CD14-positive monocyte (primary cell): ENCODE measurements at regions not wholly inside any gene's neighbourhood (a gene's known extent, or its start where the extent isn't known, plus 50 kb on each side); places are given as distances from the start of the nearest gene placed in this dataset.

Experiments used
- DNase-seq, 3 donors: peaks; one replicate each; pipeline ENCODE4 v3.0.0-alpha.2; 2011 to 2022
- H2AFZ ChIP-seq: 2 replicates; pipeline ENCODE4 v1.6.0; 2012; ENCODE audit warnings: mild to moderate bottlenecking, low read depth, low read length, inconsistent platforms; ENCODE audit not compliant: insufficient read depth, poor library complexity, severe bottlenecking
- H3K27ac ChIP-seq, 2 donors: 1 replicate in 1 of 2; 2 replicates in 1 of 2; pipeline ENCODE4 v1.5.1; 2012 to 2013; ENCODE audit warnings: low read length in 2 of 2, control low read depth in 1 of 2, inconsistent platforms in 1 of 2, low read depth in 1 of 2, mild to moderate bottlenecking in 1 of 2
- H3K27me3 ChIP-seq, 2 donors: one replicate each; pipeline versions ENCODE4 v1.6.0 to v1.6.1; 2011 to 2013; ENCODE audit warnings: low read length in 2 of 2; ENCODE audit not compliant: control insufficient read depth in 2 of 2, insufficient read depth in 2 of 2
- H3K36me3 ChIP-seq, 2 donors: replicated peaks in 1 of 2; 1 replicate in 1 of 2; 2 replicates in 1 of 2; pipeline versions ENCODE4 v1.5.1 to v1.6.1; 2012 to 2013; ENCODE audit warnings: low read length in 2 of 2, control low read depth in 1 of 2, inconsistent platforms in 1 of 2, mild to moderate bottlenecking in 1 of 2; ENCODE audit not compliant: insufficient read depth in 2 of 2, control insufficient read depth in 1 of 2
- H3K4me1 ChIP-seq, 2 donors: 1 replicate in 1 of 2; 2 replicates in 1 of 2; pipeline versions ENCODE4 v1.5.1 to v1.6.1; 2012 to 2013; ENCODE audit warnings: low read length in 2 of 2, control low read depth in 1 of 2, inconsistent platforms in 1 of 2, mild to moderate bottlenecking in 1 of 2, moderate library complexity in 1 of 2; ENCODE audit not compliant: insufficient read depth in 2 of 2, control insufficient read depth in 1 of 2
- H3K4me2 ChIP-seq: replicated peaks from 2 replicates; pipeline ENCODE3; 2012; ENCODE audit warnings: low read length, moderate library complexity, mild to moderate bottlenecking; ENCODE audit not compliant: poor library complexity, severe bottlenecking; ENCODE audit errors: extremely low read depth
- H3K4me3 ChIP-seq, 3 experiments: fragments of 200-600 bp in 1 of 3; sonication (generic) in 1 of 3; replicated peaks in 1 of 3; 1 replicate in 2 of 3; 2 replicates in 1 of 3; pipeline ENCODE4 v1.5.1; 2011 to 2013; ENCODE audit warnings: low read length in 3 of 3, mild to moderate bottlenecking in 3 of 3, control low read depth in 2 of 3, low read depth in 2 of 3, inconsistent platforms in 1 of 3, moderate library complexity in 1 of 3
- H3K79me2 ChIP-seq: 2 replicates; pipeline ENCODE4 v1.6.0; 2012; ENCODE audit warnings: mild to moderate bottlenecking, control low read depth, inconsistent platforms, low read length, moderate library complexity; ENCODE audit not compliant: insufficient read depth
- H3K9ac ChIP-seq: 2 replicates; pipeline ENCODE4 v1.6.0; 2017; ENCODE audit warnings: low read length, mild to moderate bottlenecking; ENCODE audit not compliant: insufficient read depth, poor library complexity, severe bottlenecking
- H3K9me3 ChIP-seq, 2 donors: replicated peaks in 1 of 2; 1 replicate in 1 of 2; 2 replicates in 1 of 2; pipeline versions ENCODE4 v1.5.1 to v1.6.1; 2012 to 2013; ENCODE audit warnings: low read length in 2 of 2, control low read depth in 1 of 2; ENCODE audit not compliant: control insufficient read depth in 1 of 2, insufficient read depth in 1 of 2
- H4K20me1 ChIP-seq: 2 replicates; pipeline ENCODE4 v1.6.0; 2012; ENCODE audit warnings: mild to moderate bottlenecking, low read length, control low read depth, moderate library complexity; ENCODE audit not compliant: insufficient read depth
- H3K27ac Mint-ChIP-seq, 7 donors: one replicate each; pipeline ENCODE4 v1.8.0; 2020; ENCODE audit warnings: mild to moderate bottlenecking in 7 of 7, mixed read lengths in 7 of 7, moderate library complexity in 6 of 7, inconsistent platforms in 2 of 7
- H3K27me3 Mint-ChIP-seq, 3 donors: one replicate each; pipeline ENCODE4 v1.8.0; 2021 to 2022; ENCODE audit warnings: low read depth in 3 of 3, mild to moderate bottlenecking in 3 of 3, mixed read lengths in 3 of 3, moderate library complexity in 3 of 3, inconsistent platforms in 1 of 3
- H3K36me3 Mint-ChIP-seq, 2 donors: one replicate each; pipeline ENCODE4 v1.8.0; 2020; ENCODE audit warnings: mixed read lengths in 2 of 2, inconsistent platforms in 1 of 2, mild to moderate bottlenecking in 1 of 2
- H3K4me1 Mint-ChIP-seq: one replicate; pipeline ENCODE4 v1.8.0; 2020; ENCODE audit warnings: mild to moderate bottlenecking, mixed read lengths
- H3K4me3 Mint-ChIP-seq, 2 donors: one replicate each; pipeline ENCODE4 v1.8.0; 2020; ENCODE audit warnings: mild to moderate bottlenecking in 2 of 2, mixed read lengths in 2 of 2, moderate library complexity in 1 of 2
- H3K9me3 Mint-ChIP-seq, 7 donors: one replicate each; pipeline ENCODE4 v1.8.0; 2020 to 2022; ENCODE audit warnings: mixed read lengths in 7 of 7, mild to moderate bottlenecking in 6 of 7, moderate library complexity in 6 of 7, inconsistent platforms in 2 of 7
- WGBS: methylation state at CpG from one replicate; pipeline ENCODE4 v1.1.5; 2013; ENCODE audit warnings: missing lambda C conversion rate; ENCODE audit not compliant: insufficient coverage; 5-methylcytosine and 5-hydroxymethylcytosine counted together
- intact Hi-C, 2 donors: fragments of 100-400 bp; cut with micrococcal nuclease; formaldehyde crosslinking; loops; one replicate each; pipeline versions ENCODE4 v1.15.0 to v1.15.1; 2023
- TF ChIP-seq, protein P1 (sequence below): fragments of 200-600 bp; IDR thresholded peaks from one replicate; pipeline ENCODE4 v1.8.0; 2022; ENCODE audit warnings: antibody characterized with exemption, mild to moderate bottlenecking

DNA sequence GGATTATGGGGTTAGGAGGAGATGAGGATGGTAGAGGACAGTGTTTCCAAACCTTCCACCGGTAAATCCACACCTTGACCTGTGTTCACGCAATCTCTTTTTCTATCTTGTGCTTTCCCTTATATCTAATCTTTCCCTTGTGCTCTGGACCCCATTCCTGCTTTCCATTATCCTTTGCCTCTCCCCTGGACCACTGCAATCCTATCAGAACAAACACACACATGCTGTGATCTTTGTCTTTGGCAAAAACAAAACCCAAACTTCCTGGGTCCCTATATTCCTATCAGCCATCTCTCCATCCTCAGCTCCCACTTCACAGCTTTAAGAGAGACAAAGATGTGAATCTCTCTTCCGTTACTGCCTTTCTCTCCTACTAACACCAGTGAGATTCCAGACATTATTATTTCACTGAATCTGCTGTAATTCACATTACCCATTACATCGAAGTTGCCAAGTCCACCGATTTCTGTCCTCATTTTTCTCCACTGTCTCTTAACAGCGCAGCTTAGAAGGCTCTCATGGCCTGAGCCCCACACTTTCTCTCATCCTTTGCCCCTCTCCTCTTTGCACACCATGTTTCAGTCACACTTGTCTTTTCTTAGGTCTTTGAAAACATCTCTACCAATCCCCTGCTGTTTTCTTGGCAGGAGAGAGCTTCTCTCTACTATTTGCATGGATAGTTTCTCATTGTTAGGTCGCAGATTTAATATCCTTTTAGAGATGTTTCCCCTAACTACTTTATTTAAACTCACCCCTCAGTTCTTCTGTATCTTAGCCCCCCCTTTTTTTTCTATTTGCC is 230.0 kb upstream of the B3GALT2 start:
- Histone ChIP-seq H3K9ac (no peak overlapping the region), H3K9me3 (no peaks in the 10 kb centered on the region), H3K4me3 (no peak overlapping the region), H3K27me3 (no peaks in the 10 kb centered on the region), H4K20me1 (no peaks in the 10 kb centered on the region), H3K4me2 (no peak overlapping the region), H2AFZ (no peak overlapping the region), H3K4me1 (peaks cover 4 to 9% of the 10 kb centered on the region in 2 donors), H3K27ac (no peak overlapping the region), H3K79me2 (no peaks in the 10 kb centered on the region), H3K36me3 (no peaks in the 10 kb centered on the region)
- H3K27me3 Mint-ChIP-seq: peaks cover 0 to 3% (median 1%) of the 10 kb centered on the region in 3 donors
- TF ChIP-seq, protein P1, sequence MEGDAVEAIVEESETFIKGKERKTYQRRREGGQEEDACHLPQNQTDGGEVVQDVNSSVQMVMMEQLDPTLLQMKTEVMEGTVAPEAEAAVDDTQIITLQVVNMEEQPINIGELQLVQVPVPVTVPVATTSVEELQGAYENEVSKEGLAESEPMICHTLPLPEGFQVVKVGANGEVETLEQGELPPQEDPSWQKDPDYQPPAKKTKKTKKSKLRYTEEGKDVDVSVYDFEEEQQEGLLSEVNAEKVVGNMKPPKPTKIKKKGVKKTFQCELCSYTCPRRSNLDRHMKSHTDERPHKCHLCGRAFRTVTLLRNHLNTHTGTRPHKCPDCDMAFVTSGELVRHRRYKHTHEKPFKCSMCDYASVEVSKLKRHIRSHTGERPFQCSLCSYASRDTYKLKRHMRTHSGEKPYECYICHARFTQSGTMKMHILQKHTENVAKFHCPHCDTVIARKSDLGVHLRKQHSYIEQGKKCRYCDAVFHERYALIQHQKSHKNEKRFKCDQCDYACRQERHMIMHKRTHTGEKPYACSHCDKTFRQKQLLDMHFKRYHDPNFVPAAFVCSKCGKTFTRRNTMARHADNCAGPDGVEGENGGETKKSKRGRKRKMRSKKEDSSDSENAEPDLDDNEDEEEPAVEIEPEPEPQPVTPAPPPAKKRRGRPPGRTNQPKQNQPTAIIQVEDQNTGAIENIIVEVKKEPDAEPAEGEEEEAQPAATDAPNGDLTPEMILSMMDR: no peak
- H3K36me3 Mint-ChIP-seq: no peaks in the 10 kb centered on the region
- no peak for DNase-seq
- H3K4me3 Mint-ChIP-seq: no peak overlapping the region
- peak overlapping the region in 1 of 7 donors; percentile 20 for H3K27ac Mint-ChIP-seq
- H3K9me3 Mint-ChIP-seq: peaks cover 0 to 3% (median 0%) of the 10 kb centered on the region in 7 donors
- H3K4me1 Mint-ChIP-seq: peaks cover 18% of the 10 kb centered on the region
- intact Hi-C loops: no loop called here
- 97% methylated on average over 5 of the region's 7 CpGs for WGBS

DNA sequence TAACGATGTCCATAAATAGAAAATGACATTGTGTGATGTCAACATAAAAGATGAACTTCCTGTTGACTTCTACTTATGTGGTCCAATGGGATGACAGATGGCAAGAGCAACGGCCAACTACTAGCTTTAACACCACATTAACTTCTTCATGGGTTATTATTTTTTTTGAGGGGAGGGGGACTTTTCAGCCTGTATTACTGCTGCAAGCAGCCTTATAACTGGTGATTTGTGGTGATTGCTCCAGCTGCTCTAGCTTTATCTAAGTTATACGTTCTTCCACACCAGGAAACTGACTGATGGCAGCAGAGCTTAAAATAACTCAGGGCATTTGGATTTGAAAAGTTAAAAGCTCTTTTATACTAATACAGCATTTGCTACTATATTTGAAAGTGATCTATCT is 228.8 kb upstream of the B3GALT2 start:
- no peak overlapping the region for H3K4me3 ChIP-seq
- peaks cover 0 to 3% (median 0%) of the 10 kb centered on the region in 7 donors for H3K9me3 Mint-ChIP-seq
- no peak overlapping the region for H3K27ac Mint-ChIP-seq
- no peak overlapping the region for H2AFZ ChIP-seq
- no peaks in the 10 kb centered on the region for H4K20me1 ChIP-seq
- no peaks in the 10 kb centered on the region for H3K79me2 ChIP-seq
- H3K27me3 ChIP-seq: no peaks in the 10 kb centered on the region
- H3K4me2 ChIP-seq: no peak overlapping the region
- TF ChIP-seq, protein P1: no peak
- H3K27me3 Mint-ChIP-seq: peaks cover 0 to 3% (median 1%) of the 10 kb centered on the region in 3 donors
- no CpG with 5 or more reads among the region's 3 CpGs for WGBS
- H3K4me1 ChIP-seq: peaks cover 4 to 9% of the 10 kb centered on the region in 2 donors
- H3K27ac ChIP-seq: no peak overlapping the region
- H3K9ac ChIP-seq: no peak overlapping the region
- H3K9me3 ChIP-seq: no peaks in the 10 kb centered on the region
- intact Hi-C loops: no loop called here
- H3K4me3 Mint-ChIP-seq: no peak overlapping the region
- no peak for DNase-seq
- no peaks in the 10 kb centered on the region for H3K36me3 ChIP-seq
- H3K36me3 Mint-ChIP-seq: no peaks in the 10 kb centered on the region
- peaks cover 18% of the 10 kb centered on the region for H3K4me1 Mint-ChIP-seq
